OCI-LY7 (cell line): ENCODE measurements at regions not wholly inside any gene's neighbourhood (a gene's known extent, or its start where the extent isn't known, plus 50 kb on each side); places are given as distances from the start of the nearest gene placed in this dataset.

Source experiments
- BruUV-seq: library from RNA; stranded (reverse); fragments of 400-500 nt; replicated peaks from 2 replicates; lab custom pipeline; 2021; lab: Mats Ljungman, UMichigan
- CTCF ChIA-PET: fragments of 300-600 bp; sonication (Branson Sonifier 250); formaldehyde crosslinking; loops from one replicate; lab custom pipeline; 2022; ENCODE audit warnings: antibody characterized with exemption; ENCODE audit not compliant: unreplicated experiment; lab: Charles Lee
- POLR2A ChIA-PET: fragments of 300-600 bp; sonication (Branson Sonifier 250); formaldehyde crosslinking; loops from one replicate; lab custom pipeline; 2022; ENCODE audit warnings: antibody characterized with exemption; lab: Charles Lee
- DNase-seq: peaks from one replicate; pipeline ENCODE4 v3.0.0-alpha.2; 2015; ENCODE audit warnings: low spot score
- H2AFZ ChIP-seq: fragments of 200-600 bp; sonication (generic), shearing (Covaris generic); 2 replicates; pipeline ENCODE4 v1.6.1; 2014; ENCODE audit warnings: mild to moderate bottlenecking, antibody characterized with exemption, low read length, moderate library complexity
- H3K27ac ChIP-seq: fragments of 200-600 bp; sonication (generic); 2 replicates; pipeline ENCODE4 v1.5.1; 2014; ENCODE audit warnings: mixed run types, low read depth, mild to moderate bottlenecking, moderate library complexity, low read length, inconsistent platforms; ENCODE audit not compliant: poor library complexity, severe bottlenecking
- H3K36me3 ChIP-seq: fragments of 200-600 bp; sonication (generic); 2 replicates; pipeline ENCODE4 v1.6.1; 2014; ENCODE audit warnings: mild to moderate bottlenecking, antibody characterized with exemption, low read length, moderate library complexity, mixed read lengths; ENCODE audit not compliant: insufficient read depth
- H3K4me1 ChIP-seq: fragments of 200-600 bp; sonication (generic); 2 replicates; pipeline ENCODE4 v1.5.1; 2014; ENCODE audit warnings: mild to moderate bottlenecking, low read length; ENCODE audit not compliant: insufficient read depth, poor library complexity, severe bottlenecking
- H3K4me2 ChIP-seq: fragments of 200-600 bp; sonication (generic); 2 replicates; pipeline ENCODE4 v1.6.1; 2014; ENCODE audit warnings: mild to moderate bottlenecking, low read length
- H3K4me3 ChIP-seq: fragments of 200-600 bp; sonication (generic); 2 replicates; pipeline ENCODE4 v1.5.1; 2014; ENCODE audit warnings: mild to moderate bottlenecking, low read depth, low read length; ENCODE audit not compliant: poor library complexity, severe bottlenecking
- H3K79me2 ChIP-seq: fragments of 200-600 bp; sonication (generic); 2 replicates; pipeline ENCODE4 v1.6.1; 2016; ENCODE audit warnings: low read depth, mild to moderate bottlenecking, low read length, moderate library complexity, mixed read lengths; ENCODE audit not compliant: insufficient read depth
- H3K9me2 ChIP-seq: fragments of 200-600 bp; sonication (generic); 2 replicates; pipeline ENCODE4 v1.6.1; 2016; ENCODE audit warnings: mild to moderate bottlenecking, low read length, mixed read lengths; ENCODE audit not compliant: insufficient read depth
- H3K9me3 ChIP-seq: fragments of 200-600 bp; sonication (generic); 2 replicates; pipeline ENCODE4 v1.6.1; 2014; ENCODE audit warnings: mild to moderate bottlenecking, mixed run types, low read length, mixed read lengths
- H4K20me1 ChIP-seq: fragments of 200-600 bp; sonication (generic); 2 replicates; pipeline ENCODE4 v1.6.1; 2014; ENCODE audit warnings: mild to moderate bottlenecking, antibody characterized with exemption, low read length, moderate library complexity, mixed read lengths; ENCODE audit not compliant: insufficient read depth
- EZH2phosphoT487 ChIP-seq: fragments of 200-600 bp; sonication (generic); IDR thresholded peaks from 2 replicates; pipeline ENCODE4 v1.6.1; 2018; ENCODE audit warnings: low read depth, borderline replicate concordance, mild to moderate bottlenecking, mixed run types, antibody characterized with exemption, low read length, moderate library complexity, mixed read lengths
- intact Hi-C: fragments of 100-400 bp; cut with micrococcal nuclease; formaldehyde crosslinking; loops from one replicate; pipeline ENCODE4 v1.10.0; 2022; ENCODE audit not compliant: unreplicated experiment
- TF ChIP-seq, protein P1 (sequence below): fragments of 200-600 bp; sonication (generic); conservative IDR thresholded peaks from 2 replicates; pipeline ENCODE4 v1.5.1; 2014; ENCODE audit warnings: mild to moderate bottlenecking, antibody characterized with exemption, low read length, moderate library complexity, mixed read lengths

- no peaks in the 10 kb centered on the region for H3K79me2 ChIP-seq
- no peak overlapping the region for H3K4me3 ChIP-seq
- H3K27ac ChIP-seq, result no peak overlapping the region
- TF ChIP-seq, protein P1, sequence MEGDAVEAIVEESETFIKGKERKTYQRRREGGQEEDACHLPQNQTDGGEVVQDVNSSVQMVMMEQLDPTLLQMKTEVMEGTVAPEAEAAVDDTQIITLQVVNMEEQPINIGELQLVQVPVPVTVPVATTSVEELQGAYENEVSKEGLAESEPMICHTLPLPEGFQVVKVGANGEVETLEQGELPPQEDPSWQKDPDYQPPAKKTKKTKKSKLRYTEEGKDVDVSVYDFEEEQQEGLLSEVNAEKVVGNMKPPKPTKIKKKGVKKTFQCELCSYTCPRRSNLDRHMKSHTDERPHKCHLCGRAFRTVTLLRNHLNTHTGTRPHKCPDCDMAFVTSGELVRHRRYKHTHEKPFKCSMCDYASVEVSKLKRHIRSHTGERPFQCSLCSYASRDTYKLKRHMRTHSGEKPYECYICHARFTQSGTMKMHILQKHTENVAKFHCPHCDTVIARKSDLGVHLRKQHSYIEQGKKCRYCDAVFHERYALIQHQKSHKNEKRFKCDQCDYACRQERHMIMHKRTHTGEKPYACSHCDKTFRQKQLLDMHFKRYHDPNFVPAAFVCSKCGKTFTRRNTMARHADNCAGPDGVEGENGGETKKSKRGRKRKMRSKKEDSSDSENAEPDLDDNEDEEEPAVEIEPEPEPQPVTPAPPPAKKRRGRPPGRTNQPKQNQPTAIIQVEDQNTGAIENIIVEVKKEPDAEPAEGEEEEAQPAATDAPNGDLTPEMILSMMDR, result no peak
- no peak for TF ChIP-seq EZH2phosphoT487
- no peaks in the 10 kb centered on the region for H3K4me1 ChIP-seq
- H2AFZ ChIP-seq, result no peak overlapping the region
- no peak overlapping the region for H3K4me2 ChIP-seq
- no peaks in the 10 kb centered on the region for H4K20me1 ChIP-seq
- intact Hi-C loops, result no loop called here
- H3K9me3 ChIP-seq, result no peaks in the 10 kb centered on the region
- ChIA-PET POLR2A (no interaction called here), CTCF (no interaction called here)
- no TSS peak for BruUV-seq
- no peak for DNase-seq
- no peaks in the 10 kb centered on the region for H3K36me3 ChIP-seq
- no peaks in the 10 kb centered on the region for H3K9me2 ChIP-seq
Observed at GRCh38 chr6:148258868-148259267, 83.8 kb upstream of the SASH1 start.

DNA sequence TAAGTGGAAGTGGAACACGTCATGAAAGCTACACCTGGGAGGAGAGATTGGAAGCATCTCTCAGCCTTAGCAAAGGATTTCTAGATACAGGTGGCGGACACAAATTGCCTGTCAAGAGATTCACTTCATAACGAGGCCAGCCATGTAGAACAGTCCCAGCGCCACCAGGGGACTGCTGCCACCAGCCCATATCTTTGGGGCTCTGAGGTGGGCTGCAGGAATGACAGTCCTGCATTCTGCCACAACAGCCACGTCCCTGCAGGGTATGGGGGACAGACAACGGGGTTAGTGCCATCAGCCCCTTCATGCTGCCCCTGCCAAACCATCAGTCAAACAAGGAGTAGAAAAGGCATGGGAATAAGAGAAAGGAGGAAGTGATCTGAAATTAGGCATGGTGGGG, 81.2 kb upstream of the SASH1 start:
- H3K36me3 ChIP-seq, result no peaks in the 10 kb centered on the region
- H3K4me3 ChIP-seq, result no peak overlapping the region
- H3K4me1 ChIP-seq, result no peaks in the 10 kb centered on the region
- TF ChIP-seq EZH2phosphoT487, result no peak
- TF ChIP-seq, protein P1, result no peak
- ChIA-PET CTCF (no interaction called here), POLR2A (no interaction called here)
- BruUV-seq, result no TSS peak
- no peak overlapping the region for H3K27ac ChIP-seq
- H3K4me2 ChIP-seq, result no peak overlapping the region
- no peak overlapping the region for H2AFZ ChIP-seq
- DNase-seq, result no peak
- no peaks in the 10 kb centered on the region for H3K79me2 ChIP-seq
- H4K20me1 ChIP-seq, result no peaks in the 10 kb centered on the region
- H3K9me2 ChIP-seq, result no peaks in the 10 kb centered on the region
- H3K9me3 ChIP-seq, result no peaks in the 10 kb centered on the region
- intact Hi-C loops, result no loop called here

DNA sequence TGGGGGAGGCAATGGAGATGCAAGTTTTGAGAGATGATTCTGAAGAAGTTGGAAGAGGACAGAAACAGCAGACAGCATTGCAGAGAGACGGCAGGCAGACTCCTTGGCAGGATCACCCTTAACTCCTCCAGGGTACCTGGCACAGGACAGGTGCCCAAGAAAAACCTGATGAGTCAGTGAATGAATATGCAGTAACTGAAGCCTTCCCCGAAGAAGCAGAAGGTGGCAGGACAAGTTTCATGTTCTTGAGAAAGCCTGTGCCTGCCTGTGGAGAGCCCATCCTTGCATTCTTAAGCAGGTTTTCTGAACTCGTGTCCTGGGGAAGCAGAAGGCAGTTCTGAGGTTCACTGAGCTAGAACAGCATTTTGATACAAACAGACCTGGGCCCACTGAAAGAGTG, 79.6 kb upstream of the SASH1 start:
- CTCF ChIA-PET, result no interaction called here

More for the DNA sequence above, 79.6 kb upstream of the SASH1 start:
- intact Hi-C loops, result no loop called here
- H3K36me3 ChIP-seq, result no peaks in the 10 kb centered on the region
- BruUV-seq, result no TSS peak
- no peak overlapping the region for H2AFZ ChIP-seq
- H3K4me2 ChIP-seq, result no peak overlapping the region
- H3K4me3 ChIP-seq, result no peak overlapping the region
- H3K4me1 ChIP-seq, result no peaks in the 10 kb centered on the region
- H4K20me1 ChIP-seq, result no peaks in the 10 kb centered on the region
- no peak for DNase-seq
- no peak for TF ChIP-seq EZH2phosphoT487
- TF ChIP-seq, protein P1, result no peak
- H3K27ac ChIP-seq, result no peak overlapping the region
- H3K9me2 ChIP-seq, result no peaks in the 10 kb centered on the region
- no peaks in the 10 kb centered on the region for H3K9me3 ChIP-seq
- POLR2A ChIA-PET, result no interaction called here
- H3K79me2 ChIP-seq, result no peaks in the 10 kb centered on the region
